NOMO-1 treated with dmso at 0.1 percent for 144 hours (cell line): ENCODE measurements at regions not wholly inside any gene's neighbourhood (a gene's known extent, or its start where the extent isn't known, plus 50 kb on each side); places are given as distances from the start of the nearest gene placed in this dataset.
A peak's percentile ranks its signal among the peaks of the same experiment; 100 is the strongest.
"Not testable (repeated sequence)": the region's sequence is repeated elsewhere in the genome, so short reads cannot be mapped to it uniquely, and the experiment has no call there.

Source experiments
- DNase-seq: peaks from one replicate; lab custom pipeline; 2025; ENCODE audit not compliant: unreplicated experiment; lab: John Stamatoyannopoulos, UW

- peak; percentile 0 for DNase-seq
Observed at GRCh38 chr5:114953565-114953964, 216.1 kb downstream of the TRIM36 start.

GRCh38 chr5:114952876-114953275 is 216.8 kb downstream of the TRIM36 start:
- DNase-seq = no peak

GRCh38 chr5:114949756-114950155 is 220.0 kb downstream of the TRIM36 start:
- no peak for DNase-seq

- no peak for DNase-seq
Observed at GRCh38 chr5:114948986-114949621, 220.6 kb downstream of the TRIM36 start.

GRCh38 chr5:114948363-114948762 is 221.3 kb downstream of the TRIM36 start:
- DNase-seq = no peak

GRCh38 chr5:114940709-114941108 is 229.0 kb downstream of the TRIM36 start:
- DNase-seq = no peak

GRCh38 chr5:114935490-114935889 is 234.2 kb downstream of the TRIM36 start:
- DNase-seq = no peak

- no peak for DNase-seq
Observed at GRCh38 chr5:114928644-114929462, 240.9 kb downstream of the TRIM36 start.

GRCh38 chr5:114924769-114925168 is 244.9 kb downstream of the TRIM36 start:
- DNase-seq = no peak

- DNase-seq = no peak
Observed at GRCh38 chr5:114912189-114912920, 257.4 kb downstream of the TRIM36 start.

GRCh38 chr5:114910727-114911126 is 259.0 kb downstream of the TRIM36 start:
- no peak for DNase-seq

- no peak for DNase-seq
Observed at GRCh38 chr5:114909424-114909823, 260.3 kb downstream of the TRIM36 start.

- DNase-seq = no peak
Observed at GRCh38 chr5:114903767-114904166, 265.9 kb downstream of the TRIM36 start.

- no peak for DNase-seq
Observed at GRCh38 chr5:114898602-114899001, 271.1 kb downstream of the TRIM36 start.

- no peak for DNase-seq
Observed at GRCh38 chr5:114883675-114884074, 286.0 kb downstream of the TRIM36 start.

- DNase-seq = no peak
Observed at GRCh38 chr5:114859438-114859735, 310.3 kb downstream of the TRIM36 start.

- DNase-seq = no peak
Observed at GRCh38 chr5:114858665-114859437, 310.9 kb downstream of the TRIM36 start.

- DNase-seq = peak; percentile 45
Observed at GRCh38 chr5:114857941-114858551, 311.7 kb downstream of the TRIM36 start.

GRCh38 chr5:114844711-114845110 is 325.0 kb downstream of the TRIM36 start:
- DNase-seq = not testable (repeated sequence)

- no peak for DNase-seq
Observed at GRCh38 chr5:114839360-114839759, 330.3 kb downstream of the TRIM36 start.

- no peak for DNase-seq
Observed at GRCh38 chr5:114838937-114839336, 330.8 kb downstream of the TRIM36 start.
